Muscle of leg (tissue), 3 donors: ENCODE measurements at regions not wholly inside any gene's neighbourhood (a gene's known extent, or its start where the extent isn't known, plus 50 kb on each side); places are given as distances from the start of the nearest gene placed in this dataset.
"Not testable (repeated sequence)": the region's sequence is repeated elsewhere in the genome, so short reads cannot be mapped to it uniquely, and the experiment has no call there.

Source experiments
- DNase-seq: peaks from one replicate; pipeline ENCODE4 v3.0.0; 2013
- H3K27ac ChIP-seq: one replicate; pipeline ENCODE4 v1.5.1; 2013; ENCODE audit warnings: mild to moderate bottlenecking, low read length, control low read depth
- H3K27me3 ChIP-seq: one replicate; pipeline ENCODE4 v1.6.1; 2013; ENCODE audit warnings: low read length; ENCODE audit not compliant: control insufficient read depth, insufficient read depth
- H3K36me3 ChIP-seq: one replicate; pipeline ENCODE4 v1.6.1; 2013; ENCODE audit warnings: low read length; ENCODE audit not compliant: control insufficient read depth, insufficient read depth
- H3K4me1 ChIP-seq: one replicate; pipeline ENCODE4 v1.6.1; 2013; ENCODE audit warnings: low read length; ENCODE audit not compliant: control insufficient read depth, insufficient read depth
- H3K4me3 ChIP-seq: one replicate; pipeline ENCODE4 v1.5.1; 2013; ENCODE audit warnings: low read length, control low read depth
- H3K9me3 ChIP-seq: replicated peaks from 2 replicates; pipeline ENCODE4 v1.6.1; 2013; ENCODE audit warnings: low read depth, low read length; ENCODE audit not compliant: control insufficient read depth
- WGBS: methylation state at CpG from one replicate; pipeline ENCODE4 v1.1.5; 2013; ENCODE audit warnings: missing lambda C conversion rate; ENCODE audit not compliant: insufficient coverage; 5-methylcytosine and 5-hydroxymethylcytosine counted together

DNA sequence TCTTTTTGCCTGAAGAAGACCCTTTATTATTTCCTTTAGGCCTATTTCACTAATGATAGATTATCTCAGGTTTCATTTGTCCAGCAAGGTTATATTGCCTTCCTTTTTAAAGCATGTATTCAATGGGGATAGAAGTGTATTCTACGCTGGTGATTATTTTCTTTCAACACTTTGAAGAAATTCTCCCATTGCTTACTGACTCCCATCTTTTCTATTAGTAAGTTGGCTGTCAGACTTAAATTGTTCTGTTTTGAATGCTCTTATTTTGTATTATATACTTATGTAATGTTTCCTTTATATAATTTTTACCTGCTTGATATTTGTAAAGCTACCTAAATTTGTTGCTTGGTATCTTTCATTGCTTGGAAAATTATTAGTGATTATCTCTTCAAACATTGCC lies 445.1 kb upstream of the RASGRP1 start:
- no peaks in the 10 kb centered on the region for H3K4me1 ChIP-seq
- H3K27ac ChIP-seq, result no peak overlapping the region
- no peak for DNase-seq
- H3K9me3 ChIP-seq, result peaks cover 10% of the 10 kb centered on the region
- no peaks in the 10 kb centered on the region for H3K27me3 ChIP-seq
- H3K36me3 ChIP-seq, result no peaks in the 10 kb centered on the region
- no peak overlapping the region for H3K4me3 ChIP-seq
- WGBS, result no CpG with 5 or more reads among the region's 1 CpG

DNA sequence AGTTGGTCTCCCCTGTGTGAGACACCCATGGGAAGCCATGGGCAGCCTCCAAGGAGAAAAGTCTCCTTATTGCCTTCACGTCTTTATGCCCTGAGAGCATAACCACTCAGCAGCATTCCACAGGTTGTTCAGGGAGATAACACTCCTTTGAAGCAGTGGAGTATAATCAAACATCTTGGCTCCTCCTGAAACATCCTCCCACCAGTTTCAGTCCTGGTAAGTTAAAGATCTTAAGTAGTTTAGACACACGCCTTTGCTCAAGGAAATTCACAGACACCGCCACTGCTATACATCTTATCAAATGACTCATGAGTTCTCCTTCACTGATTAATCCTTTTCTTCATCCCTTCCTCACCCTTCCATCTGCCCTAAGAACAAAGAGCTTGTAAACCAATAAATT lies 446.5 kb upstream of the RASGRP1 start:
- not testable (repeated sequence) for H3K4me1 ChIP-seq, DNase-seq, H3K27me3 ChIP-seq

GRCh38 chr15:39013262-39013661 lies 448.6 kb upstream of the RASGRP1 start:
- peaks cover 10% of the 10 kb centered on the region for H3K9me3 ChIP-seq
- H3K4me3 ChIP-seq, result no peak overlapping the region
- WGBS, result 90% methylated on average over 6 of the region's 12 CpGs
- no peaks in the 10 kb centered on the region for H3K36me3 ChIP-seq
- H3K4me1 ChIP-seq, result no peaks in the 10 kb centered on the region
- H3K27ac ChIP-seq, result no peak overlapping the region
- H3K27me3 ChIP-seq, result no peaks in the 10 kb centered on the region
- DNase-seq, result no peak

More for the DNA sequence above, 446.5 kb upstream of the RASGRP1 start:
- WGBS, result 100% methylated on average over 2 of the region's 3 CpGs
- H3K27ac ChIP-seq, H3K4me3 ChIP-seq, H3K36me3 ChIP-seq: not testable (repeated sequence)
- H3K9me3 ChIP-seq, result peaks cover 10% of the 10 kb centered on the region

- no peaks in the 10 kb centered on the region for H3K4me1 ChIP-seq
- WGBS, result no CpG with 5 or more reads among the region's 1 CpG
- no peak for DNase-seq
- peaks cover 9% of the 10 kb centered on the region for H3K9me3 ChIP-seq
- no peak overlapping the region for H3K4me3 ChIP-seq
- H3K27me3 ChIP-seq, result no peaks in the 10 kb centered on the region
- H3K36me3 ChIP-seq, result no peaks in the 10 kb centered on the region
- no peak overlapping the region for H3K27ac ChIP-seq
Measured at GRCh38 chr15:39014682-39015081, 450.1 kb upstream of the RASGRP1 start.

DNA sequence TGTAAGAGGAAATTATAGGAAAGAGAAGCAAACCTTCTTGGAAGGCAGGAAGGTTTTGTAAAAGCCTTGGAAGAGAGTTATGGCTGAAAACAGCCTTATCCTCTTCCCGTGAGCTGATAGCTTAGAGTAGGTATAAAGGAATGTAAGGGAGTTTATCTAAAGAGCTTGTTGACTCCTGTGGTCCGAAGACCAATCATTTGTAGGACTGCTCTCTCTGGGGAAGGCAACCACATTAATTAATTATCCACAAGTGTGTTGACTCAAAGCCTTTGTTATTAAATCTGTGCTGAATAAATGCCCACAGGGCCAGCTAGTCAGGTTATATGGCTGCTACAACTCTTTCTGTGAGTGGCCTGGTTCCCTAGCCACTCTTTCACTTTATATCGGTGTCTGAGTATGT lies 452.1 kb upstream of the RASGRP1 start:
- no CpG with 5 or more reads among the region's 3 CpGs for WGBS
- Histone ChIP-seq H3K36me3 (no peaks in the 10 kb centered on the region), H3K4me1 (no peaks in the 10 kb centered on the region), H3K4me3 (no peak overlapping the region), H3K27me3 (no peaks in the 10 kb centered on the region), H3K9me3 (no peaks in the 10 kb centered on the region), H3K27ac (no peak overlapping the region)
- DNase-seq, result no peak

DNA sequence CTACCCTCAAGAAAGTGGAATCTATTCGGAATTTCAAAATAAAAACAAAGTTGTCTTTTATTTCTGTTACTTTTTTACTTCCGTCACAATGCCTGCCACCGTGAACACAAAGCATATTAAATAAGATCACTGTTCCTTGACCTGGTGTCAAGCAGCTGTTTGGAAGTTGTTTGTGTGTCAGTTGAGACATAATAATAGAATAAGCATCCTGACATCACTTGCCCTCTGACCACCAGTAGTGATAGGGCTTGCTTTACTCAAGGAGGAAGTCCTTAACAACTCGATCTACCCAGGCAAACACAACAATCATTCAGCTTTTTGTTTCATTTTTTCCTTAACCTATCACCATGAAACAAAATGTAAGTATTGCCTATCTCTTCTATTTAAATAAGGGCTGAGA lies 454.4 kb upstream of the RASGRP1 start:
- no peak for DNase-seq
- Histone ChIP-seq H3K27me3 (no peaks in the 10 kb centered on the region), H3K4me1 (peaks cover 2% of the 10 kb centered on the region), H3K36me3 (no peaks in the 10 kb centered on the region), H3K27ac (no peak overlapping the region), H3K9me3 (no peaks in the 10 kb centered on the region), H3K4me3 (no peak overlapping the region)
- no CpG with 5 or more reads among the region's 4 CpGs for WGBS

GRCh38 chr15:39021341-39021740 lies 456.7 kb upstream of the RASGRP1 start:
- peaks cover 2% of the 10 kb centered on the region for H3K4me1 ChIP-seq
- no peaks in the 10 kb centered on the region for H3K36me3 ChIP-seq
- no peak overlapping the region for H3K27ac ChIP-seq
- H3K4me3 ChIP-seq, result no peak overlapping the region
- DNase-seq, result no peak
- H3K9me3 ChIP-seq, result no peaks in the 10 kb centered on the region
- no peaks in the 10 kb centered on the region for H3K27me3 ChIP-seq
- WGBS, result 90% methylated on average over 2 of the region's 2 CpGs

- DNase-seq, result no peak
- no peak overlapping the region for H3K4me3 ChIP-seq
- no peak overlapping the region for H3K27ac ChIP-seq
- peaks cover 2% of the 10 kb centered on the region for H3K4me1 ChIP-seq
- no peaks in the 10 kb centered on the region for H3K36me3 ChIP-seq
- no peaks in the 10 kb centered on the region for H3K9me3 ChIP-seq
- H3K27me3 ChIP-seq, result no peaks in the 10 kb centered on the region
- WGBS, result 64% methylated on average over 1 of the region's 4 CpGs
Measured at GRCh38 chr15:39022532-39023305, 458.1 kb upstream of the RASGRP1 start.

DNA sequence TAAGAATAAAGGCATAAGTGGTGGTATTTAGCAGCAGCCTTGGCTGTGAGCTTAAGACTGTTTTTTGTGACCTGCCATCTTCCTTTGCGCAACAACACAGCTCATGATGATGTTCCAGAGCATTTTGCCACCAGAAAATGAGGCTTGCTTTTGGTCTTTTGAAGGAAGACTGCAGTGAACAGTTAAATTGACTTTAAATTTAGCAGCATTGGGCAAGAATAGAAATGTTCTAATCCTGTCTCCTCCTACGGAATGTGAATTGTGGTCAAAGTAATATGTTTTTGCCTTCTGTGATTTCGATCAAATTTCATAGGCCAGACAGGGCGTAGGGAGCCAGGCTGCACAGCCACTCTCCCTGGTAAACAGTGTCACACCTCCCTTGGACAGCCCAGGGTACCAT lies 460.7 kb upstream of the RASGRP1 start:
- Histone ChIP-seq H3K4me3 (no peak overlapping the region), H3K4me1 (peaks cover 2% of the 10 kb centered on the region), H3K36me3 (no peaks in the 10 kb centered on the region), H3K9me3 (no peaks in the 10 kb centered on the region), H3K27me3 (no peaks in the 10 kb centered on the region), H3K27ac (no peak overlapping the region)
- DNase-seq, result peak; percentile 38
- WGBS, result 71% methylated on average over 3 of the region's 4 CpGs

- peaks cover 2% of the 10 kb centered on the region for H3K4me1 ChIP-seq
- WGBS, result no CpG with 5 or more reads among the region's 1 CpG
- DNase-seq, result no peak
- H3K4me3 ChIP-seq, result no peak overlapping the region
- no peaks in the 10 kb centered on the region for H3K27me3 ChIP-seq
- H3K9me3 ChIP-seq, result no peaks in the 10 kb centered on the region
- no peaks in the 10 kb centered on the region for H3K36me3 ChIP-seq
- no peak overlapping the region for H3K27ac ChIP-seq
Measured at GRCh38 chr15:39025881-39026280, 461.3 kb upstream of the RASGRP1 start.

GRCh38 chr15:39028069-39028468 lies 463.5 kb upstream of the RASGRP1 start:
- Histone ChIP-seq H3K27me3 (no peaks in the 10 kb centered on the region), H3K4me1 (no peaks in the 10 kb centered on the region), H3K9me3 (no peaks in the 10 kb centered on the region), H3K27ac (no peak overlapping the region), H3K36me3 (no peaks in the 10 kb centered on the region), H3K4me3 (no peak overlapping the region)
- no CpG with 5 or more reads among the region's 3 CpGs for WGBS
- peak; percentile 18 for DNase-seq
